ENCODE measurements at regions not wholly inside any gene's neighbourhood (a gene's known extent, or its start where the extent isn't known, plus 50 kb on each side); places are given as distances from the start of the nearest gene placed in this dataset.

GRCh38 chr5:155068616-155069100 lies 55.1 kb downstream of the KIF4B start:
- no CpG with 5 or more reads among the region's 4 CpGs for WGBS, 2 experiments (ENCODE audit: extremely low coverage in 2 of 2, insufficient read length in 1 of 2)
- no peak overlapping the region for H3K14ac ChIP-seq (replicated peaks; ENCODE audit: low read depth, low read length)
- H3K18ac ChIP-seq (ENCODE audit: low read depth, low read length): no peak overlapping the region
- H2AK9ac ChIP-seq (replicated peaks; ENCODE audit: low read depth, low read length, poor library complexity): no peak overlapping the region
- dilution Hi-C loops (cut with HindIII; ENCODE audit: low sequenced_read_pairs, unreplicated experiment) (no loop called here), in situ Hi-C loops (cut with MboI; ENCODE audit: low sequenced_read_pairs) (no loop called here), intact Hi-C loops (cut with micrococcal nuclease) (no loop called here)
- H3K36me3 ChIP-seq (ENCODE audit: control insufficient read depth, insufficient read depth, low read length): no peaks in the 10 kb centered on the region
- no peak overlapping the region for H2AK5ac ChIP-seq (ENCODE audit: low read depth, low read length)
- H2BK20ac ChIP-seq (ENCODE audit: low read depth, low read length): no peak overlapping the region
- H3K9me1 ChIP-seq (ENCODE audit: insufficient read depth, low read length): no peaks in the 10 kb centered on the region
- no peak overlapping the region for H4K8ac ChIP-seq (ENCODE audit: low read depth in 2 of 2, low read length in 2 of 2)
- no peak overlapping the region for H3K4me3 ChIP-seq (ENCODE audit: insufficient read depth, low read depth, low read length)
- ATAC-seq (ENCODE audit: low read depth) (no peak), DNase-seq (no peak)
- no peaks in the 10 kb centered on the region for H4K20me1 ChIP-seq (ENCODE audit: insufficient read depth, low read length)
- no peak overlapping the region for H2BK5ac ChIP-seq (ENCODE audit: low read depth, low read length, poor library complexity, severe bottlenecking)
- no peaks in the 10 kb centered on the region for H3K79me1 ChIP-seq (ENCODE audit: low read depth in 1 of 2, low read length in 2 of 2)
- BruUV-seq (replicated peaks): no TSS peak
- ChIA-PET POLR2A (ENCODE audit: unreplicated experiment) (interaction anchor here (0.6 kb wide), 1 partner anchor 1868 kb away, joined by 3 read pairs; no protein-coding TSS in a partner anchor), CTCF (interaction anchor here (0.9 kb wide), 1 partner anchor 70 kb away, joined by 4 read pairs; no protein-coding TSS in a partner anchor)
- no peak overlapping the region for H2BK120ac ChIP-seq (ENCODE audit: low read depth, low read length)
- TF ChIP-seq FOS (IDR thresholded peaks at IDR 0.05; ENCODE audit: low read depth, low read length): no peak
- H3K4ac ChIP-seq (ENCODE audit: low read depth, low read length): no peak overlapping the region
- no peak overlapping the region for H4K5ac ChIP-seq (ENCODE audit: low read depth, low read length)
- H2AFZ ChIP-seq (replicated peaks; ENCODE audit: low read length, poor library complexity): no peak overlapping the region
- no peak overlapping the region for H3K9ac ChIP-seq (ENCODE audit: low read depth, low read length)
- no peak overlapping the region for H2BK15ac ChIP-seq (ENCODE audit: low read depth, low read length)
- no peak overlapping the region for H3K56ac ChIP-seq (ENCODE audit: extremely low read depth, insufficient read depth, low read length)
- no peak overlapping the region for H3K23ac ChIP-seq (ENCODE audit: low read depth, low read length)
- no peak overlapping the region for H4K91ac ChIP-seq (ENCODE audit: insufficient read depth, low read depth, low read length)
- H3K9me3 ChIP-seq (ENCODE audit: control insufficient read depth, insufficient read depth, low read length): no peaks in the 10 kb centered on the region
- H3K27me3 ChIP-seq (ENCODE audit: control insufficient read depth, insufficient read depth, low read length): no peaks in the 10 kb centered on the region
- no peak overlapping the region for H3K4me2 ChIP-seq (ENCODE audit: low read depth, low read length)
- no peak overlapping the region for H3K27ac ChIP-seq (ENCODE audit: insufficient read depth, low read length)
- no peaks in the 10 kb centered on the region for H3K4me1 ChIP-seq (ENCODE audit: control insufficient read depth, insufficient read depth, low read length)
